Non-pigmented ciliary epithelial cell (primary cell): ENCODE measurements at regions not wholly inside any gene's neighbourhood (a gene's known extent, or its start where the extent isn't known, plus 50 kb on each side); places are given as distances from the start of the nearest gene placed in this dataset.

Experiments
- DNase-seq: peaks from one replicate; pipeline ENCODE4 v3.0.0-alpha.2; 2010; ENCODE audit warnings: low read depth

DNA sequence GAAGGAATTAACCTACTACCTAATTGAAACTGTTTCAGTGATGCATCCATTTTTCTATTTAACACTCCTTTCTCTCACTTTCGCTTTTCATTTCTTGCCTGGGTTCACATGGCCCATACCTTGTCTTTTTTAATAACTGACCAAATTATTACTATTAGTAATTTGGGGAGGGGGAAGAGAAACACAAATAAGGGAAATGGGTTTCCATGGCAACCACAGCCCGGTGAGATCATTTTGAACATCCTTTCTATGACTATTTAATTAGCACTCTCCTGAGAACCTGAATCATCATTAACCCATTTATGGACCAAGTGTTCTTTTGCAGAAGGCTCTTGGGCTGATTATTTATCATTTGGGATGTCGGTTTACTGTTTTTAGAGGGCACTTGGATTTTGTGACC is 628.2 kb upstream of the SALL1 start:
- no peak for DNase-seq

- DNase-seq = no peak
These were observed 622.2 kb upstream of the SALL1 start for GRCh38 chr16:51773071-51773890.

- DNase-seq = no peak
These were observed 615.7 kb upstream of the SALL1 start for GRCh38 chr16:51766739-51767138.

DNA sequence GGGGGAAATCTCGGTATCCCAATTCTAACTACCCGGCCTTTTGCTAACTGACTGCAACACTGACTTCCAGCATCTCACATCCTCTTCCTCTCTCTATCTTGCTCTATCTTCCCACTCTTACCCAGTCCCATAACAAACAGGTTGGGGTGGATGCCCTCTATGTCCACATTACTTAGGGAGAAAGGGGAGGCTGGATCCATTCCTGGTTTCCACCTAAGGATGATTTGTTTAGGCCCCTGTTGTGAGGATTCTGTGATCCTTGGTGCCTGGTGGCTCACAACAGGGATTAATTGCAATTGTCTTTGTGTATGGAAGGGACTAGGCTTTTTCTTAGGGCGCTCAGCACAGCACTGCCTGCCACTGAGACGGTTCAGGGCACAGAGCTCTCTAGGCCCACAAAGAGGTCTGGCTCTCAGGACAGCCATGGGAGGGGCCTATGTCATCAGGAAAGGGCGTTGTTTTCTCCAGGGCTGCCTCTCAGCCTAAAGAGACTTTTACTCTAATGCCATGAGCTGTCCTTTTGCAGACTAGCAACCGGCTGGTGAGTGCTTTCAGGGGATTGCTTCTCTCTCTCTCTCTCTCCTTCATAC is 612.1 kb upstream of the SALL1 start:
- DNase-seq = no peak

DNA sequence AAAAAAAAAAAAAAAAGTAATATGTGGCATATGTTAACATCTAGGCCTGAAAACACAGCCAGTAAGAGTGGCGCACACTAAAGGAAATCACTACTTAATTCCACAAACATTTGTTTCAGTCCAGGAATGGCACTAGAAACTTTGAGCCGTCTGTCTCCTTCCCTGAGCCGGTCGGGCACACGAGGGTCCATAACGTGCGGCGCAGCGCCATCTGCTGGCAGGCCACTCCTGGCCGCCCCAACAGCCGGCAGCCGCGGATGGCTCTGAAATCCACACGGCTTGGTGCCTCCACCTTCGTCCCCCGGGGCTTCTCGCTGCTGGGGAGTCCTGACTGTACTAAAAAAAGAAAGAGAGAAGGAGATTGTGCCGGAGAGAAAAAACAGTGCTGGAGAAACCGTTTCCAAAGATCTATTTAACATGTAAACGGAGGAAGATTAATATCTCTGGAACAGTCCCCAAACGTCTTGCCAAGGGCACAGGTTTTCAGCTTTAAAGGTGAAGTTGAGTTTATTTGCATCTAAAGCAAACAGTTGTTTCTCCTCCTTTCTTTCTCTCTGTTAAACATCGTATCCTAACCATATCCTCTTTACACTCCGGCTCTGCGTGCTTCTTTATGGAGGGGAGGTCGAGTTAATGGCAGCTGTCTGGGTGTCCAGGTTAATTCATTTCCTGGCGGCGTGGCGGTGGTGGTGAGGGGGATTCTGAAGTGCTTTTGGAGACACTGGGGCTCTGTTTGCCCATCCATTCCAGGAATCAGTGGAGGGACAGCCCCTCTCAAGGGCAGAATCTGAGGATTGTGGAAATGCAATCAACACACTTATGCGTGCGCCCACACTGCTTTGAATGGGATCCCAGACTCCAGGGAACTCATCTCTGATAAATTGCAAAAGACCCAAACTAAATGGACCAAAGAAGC is 611.3 kb upstream of the SALL1 start:
- DNase-seq = peak; percentile 9

DNA sequence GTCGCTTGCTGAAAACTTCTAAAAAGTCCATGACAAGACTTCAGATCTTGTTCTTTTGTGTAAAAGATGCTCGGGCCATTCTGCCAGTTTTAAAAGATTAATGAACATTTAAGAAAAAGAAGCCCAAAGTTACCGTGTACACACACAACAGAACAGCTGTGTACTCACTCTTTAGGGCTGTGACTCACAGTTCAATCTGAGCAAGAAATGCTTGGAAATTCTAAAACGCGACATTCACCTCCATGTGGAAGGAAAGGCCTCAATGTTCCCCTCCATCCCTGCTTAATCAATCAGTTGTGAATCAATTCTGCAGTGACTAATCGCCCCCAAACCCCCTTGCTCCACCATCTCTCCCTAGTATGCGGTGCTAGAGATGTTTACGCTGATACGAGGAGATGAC is 609.9 kb upstream of the SALL1 start:
- DNase-seq = no peak

DNA sequence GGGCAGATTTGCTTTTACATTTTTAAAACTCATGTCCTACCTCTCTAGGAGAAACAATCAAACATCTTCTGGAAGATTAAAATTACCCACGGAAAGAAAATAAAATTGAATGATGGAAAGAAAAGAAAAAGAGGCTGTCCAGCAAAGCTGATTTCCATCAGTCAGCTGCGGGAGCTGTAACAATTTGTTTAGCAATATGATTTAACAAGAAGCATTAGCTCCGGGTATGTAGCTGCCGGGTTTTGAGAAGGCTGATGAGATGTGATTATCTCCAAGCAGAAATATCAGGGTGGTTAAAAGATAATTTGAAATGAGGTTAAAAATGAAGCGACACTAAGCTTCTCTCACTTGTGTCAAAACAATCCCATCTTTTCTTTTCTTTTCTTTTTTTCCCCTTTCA is 608.9 kb upstream of the SALL1 start:
- DNase-seq = no peak

- no peak for DNase-seq
These were observed 608.3 kb upstream of the SALL1 start for GRCh38 chr16:51759329-51759728.

DNA sequence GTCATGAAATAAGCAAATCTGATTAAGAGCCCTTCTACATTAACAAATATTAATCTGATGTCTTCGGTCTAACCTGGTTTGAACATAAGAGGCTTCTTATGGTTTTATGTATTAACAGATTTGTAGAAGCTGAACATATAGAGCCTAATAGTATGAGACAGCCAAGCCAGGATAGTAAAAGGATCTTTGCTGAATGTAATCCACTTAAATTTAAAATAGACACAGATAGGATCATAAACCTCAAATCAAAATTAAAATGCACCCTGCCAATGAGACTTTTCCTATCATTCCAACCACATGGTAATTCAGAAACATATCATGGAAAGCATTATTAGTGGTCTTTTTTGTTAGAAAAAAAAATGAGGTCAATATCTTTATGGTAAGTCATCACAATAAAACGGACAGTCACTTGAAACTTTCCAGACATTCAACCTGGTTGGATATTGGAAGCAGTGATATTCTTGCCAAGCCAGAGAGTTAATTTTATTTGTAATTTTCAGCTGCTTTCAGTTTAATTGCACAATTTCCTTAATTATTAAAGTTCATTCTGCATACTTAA is 606.9 kb upstream of the SALL1 start:
- DNase-seq = no peak

GRCh38 chr16:51757505-51757904 is 606.4 kb upstream of the SALL1 start:
- DNase-seq = no peak

DNA sequence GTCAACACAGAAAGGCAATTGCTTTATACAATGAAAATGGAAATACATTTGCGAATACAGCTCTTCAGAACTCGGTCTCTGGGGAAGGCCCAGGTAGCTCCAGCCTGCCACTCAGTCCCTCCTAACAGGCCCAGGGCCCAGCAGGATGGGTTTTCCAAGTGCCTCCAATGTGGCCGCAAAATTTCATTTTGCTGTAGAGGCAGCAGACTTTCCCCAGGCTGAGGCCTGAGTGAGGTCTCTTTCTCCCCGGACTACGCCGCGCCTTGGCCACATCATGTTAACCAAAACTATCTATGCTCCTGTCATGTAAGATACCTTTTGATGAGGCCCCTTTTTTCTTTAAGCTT is 606.0 kb upstream of the SALL1 start:
- no peak for DNase-seq

DNA sequence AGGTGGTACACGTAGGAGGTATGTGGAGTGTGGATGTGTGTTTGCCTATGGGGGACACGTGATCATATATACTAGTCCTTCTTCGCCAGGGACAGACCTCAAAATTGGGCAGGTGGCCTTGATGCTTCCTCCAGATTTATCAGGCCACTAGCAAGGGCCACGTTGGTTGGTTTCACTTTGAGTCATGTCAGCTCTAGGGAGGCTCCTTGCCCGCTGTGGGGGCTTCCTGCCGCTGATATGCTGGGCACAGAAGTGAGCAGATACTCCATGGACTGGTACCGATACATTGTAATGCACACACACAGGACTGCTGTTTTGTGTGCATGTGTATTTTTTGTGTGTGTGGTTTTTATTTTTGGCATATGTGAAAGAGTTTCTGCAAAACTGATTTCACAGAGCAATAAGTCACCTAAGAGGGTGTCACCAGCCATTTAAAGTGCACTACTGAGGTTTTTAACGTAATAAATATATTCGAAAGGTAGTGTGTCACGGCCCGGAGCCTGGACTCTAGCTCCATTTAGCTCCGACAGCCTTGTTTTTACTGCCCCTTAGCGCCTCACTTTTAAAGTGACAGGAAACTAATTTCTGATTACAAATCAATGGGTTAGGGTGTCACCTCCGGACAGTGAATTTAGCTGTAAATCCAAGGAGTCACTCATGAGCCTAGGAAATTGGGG is 605.5 kb upstream of the SALL1 start:
- DNase-seq = no peak

DNA sequence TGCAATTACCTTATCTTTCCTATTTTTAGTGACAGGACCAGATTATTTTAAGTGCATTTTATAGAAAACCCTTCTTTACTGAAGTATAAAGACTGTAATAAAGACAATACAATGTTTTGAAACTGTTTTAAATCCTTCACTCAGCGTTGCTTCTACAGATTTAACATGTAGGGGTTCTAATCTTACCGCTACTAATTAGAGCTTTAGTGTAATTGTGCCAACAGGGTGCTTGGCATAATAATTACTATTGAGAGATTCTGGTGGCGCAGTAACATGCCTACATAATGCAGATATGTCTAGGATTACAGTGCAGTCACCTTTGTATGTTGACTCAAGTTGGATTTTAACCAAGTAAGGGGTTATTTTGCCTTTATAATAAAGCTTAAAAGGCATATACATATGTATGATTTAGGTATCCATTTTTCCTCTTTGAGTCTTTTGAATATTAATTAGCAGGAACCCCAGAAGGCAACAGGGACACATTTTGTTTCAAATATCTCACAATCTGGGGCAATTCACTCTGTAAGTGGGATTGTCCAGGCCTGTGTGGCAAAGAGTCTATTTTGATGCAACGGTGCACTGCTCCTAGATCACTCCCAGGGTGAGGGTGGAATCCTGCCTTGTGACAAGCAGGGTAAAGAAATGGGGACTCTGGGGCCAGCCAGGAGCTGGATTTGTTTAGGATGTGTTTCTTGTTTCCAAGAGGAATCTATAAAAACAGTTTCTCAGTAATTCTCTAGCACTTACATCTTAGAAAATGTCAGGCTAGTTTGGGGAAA is 604.7 kb upstream of the SALL1 start:
- no peak for DNase-seq

DNA sequence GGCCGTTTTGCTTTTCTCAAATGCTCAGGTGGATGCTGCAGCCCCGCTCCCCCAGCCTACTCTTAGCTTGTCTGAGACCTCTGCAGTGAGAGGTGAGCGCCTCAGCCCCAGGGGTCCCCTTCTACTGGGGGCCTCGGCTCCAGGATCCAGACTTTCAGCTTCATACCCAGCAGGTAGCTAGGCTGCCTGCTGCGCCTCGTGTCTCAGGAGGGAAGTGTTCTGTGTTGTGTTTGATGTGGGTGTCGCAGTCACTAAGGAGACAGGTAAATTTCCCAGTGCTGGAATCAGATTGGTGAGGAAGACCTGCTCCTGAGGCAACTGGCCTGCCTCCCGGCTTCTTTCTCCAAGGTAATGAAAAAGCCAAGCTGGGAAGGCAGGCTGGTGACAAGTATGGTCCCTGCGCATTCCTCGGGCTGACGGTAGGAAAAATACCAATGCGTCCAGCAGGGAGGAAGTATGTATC is 604.0 kb upstream of the SALL1 start:
- DNase-seq = no peak

GRCh38 chr16:51753467-51754127 is 602.5 kb upstream of the SALL1 start:
- DNase-seq = no peak

DNA sequence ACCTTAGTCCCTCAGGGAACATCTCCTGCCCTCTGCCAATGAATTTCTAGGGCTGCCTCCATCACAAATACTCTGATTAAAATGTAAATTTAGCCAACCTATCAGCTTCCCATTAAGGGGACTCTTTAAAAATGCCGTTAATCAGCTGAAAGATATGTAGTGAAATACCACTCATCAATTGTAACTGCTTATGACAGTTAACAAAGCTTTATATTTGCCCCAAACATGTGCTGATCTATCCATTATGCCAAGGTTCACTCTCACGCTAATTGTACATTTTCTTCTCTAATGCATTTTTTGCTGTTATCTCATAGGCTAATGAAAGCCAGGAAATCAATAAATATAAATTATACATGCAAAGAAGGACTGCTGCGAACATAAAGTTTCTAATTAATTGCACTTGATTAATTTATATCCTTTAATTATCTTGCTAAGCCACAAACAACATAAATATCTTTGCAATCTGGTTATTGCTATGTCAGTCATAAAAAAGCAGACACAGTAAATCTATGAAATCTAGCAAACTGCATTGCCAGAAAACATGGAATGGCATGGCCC is 601.4 kb upstream of the SALL1 start:
- DNase-seq = no peak

DNA sequence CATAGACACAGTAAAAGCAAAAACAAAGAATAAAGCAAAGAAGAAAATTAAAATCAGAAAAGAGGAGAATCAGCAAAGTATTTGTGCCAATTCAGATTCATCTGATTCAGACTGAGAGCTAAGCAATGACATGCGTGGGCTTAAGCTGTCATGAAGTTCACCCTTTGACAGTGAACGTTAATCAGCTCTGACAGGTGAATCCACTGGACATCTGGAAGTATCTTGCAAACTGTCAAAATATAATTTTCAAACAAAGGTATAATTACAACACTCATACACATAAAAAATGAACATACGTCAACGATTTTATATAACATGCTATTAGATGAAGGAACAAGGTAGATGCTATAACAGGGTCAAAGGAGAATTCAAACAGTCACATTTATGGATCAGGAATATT is 596.3 kb upstream of the SALL1 start:
- no peak for DNase-seq

GRCh38 chr16:51734220-51734619 is 583.1 kb upstream of the SALL1 start:
- DNase-seq = no peak

- DNase-seq = no peak
These were observed 582.1 kb upstream of the SALL1 start for GRCh38 chr16:51733181-51733580.

GRCh38 chr16:51731160-51731559 is 580.1 kb upstream of the SALL1 start:
- DNase-seq = no peak
